HG03175 (cell line): ENCODE measurements at regions not wholly inside any gene's neighbourhood (a gene's known extent, or its start where the extent isn't known, plus 50 kb on each side); places are given as distances from the start of the nearest gene placed in this dataset.
"Not testable (repeated sequence)": the region's sequence is repeated elsewhere in the genome, so short reads cannot be mapped to it uniquely, and the experiment has no call there.

ENCODE experiments used
- ATAC-seq: cut with Tn5 transposase; IDR thresholded peaks from one replicate; pipeline ENCODE4 v1.9.1; 2021; ENCODE audit warnings: mild to moderate bottlenecking, moderate library complexity; ENCODE audit not compliant: unreplicated experiment

DNA sequence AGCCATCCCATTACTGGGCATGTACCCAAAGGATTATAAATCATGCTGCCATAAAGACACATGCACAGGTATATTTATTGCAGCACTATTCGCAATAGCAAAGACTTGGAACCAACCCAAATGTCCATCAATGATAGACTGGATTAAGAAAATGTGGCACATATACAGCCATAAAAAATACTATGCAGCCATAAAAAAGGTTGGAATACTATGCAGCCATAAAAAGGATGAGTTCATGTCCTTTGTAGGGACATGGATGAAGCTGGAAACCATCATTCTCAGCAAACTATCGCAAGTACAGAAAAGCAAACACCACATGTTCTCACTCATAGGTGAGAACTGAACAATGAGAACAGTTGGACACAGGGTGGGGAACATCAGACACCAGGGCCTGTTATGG lies 151.5 kb downstream of the PLK2 start:
- ATAC-seq, result not testable (repeated sequence)

DNA sequence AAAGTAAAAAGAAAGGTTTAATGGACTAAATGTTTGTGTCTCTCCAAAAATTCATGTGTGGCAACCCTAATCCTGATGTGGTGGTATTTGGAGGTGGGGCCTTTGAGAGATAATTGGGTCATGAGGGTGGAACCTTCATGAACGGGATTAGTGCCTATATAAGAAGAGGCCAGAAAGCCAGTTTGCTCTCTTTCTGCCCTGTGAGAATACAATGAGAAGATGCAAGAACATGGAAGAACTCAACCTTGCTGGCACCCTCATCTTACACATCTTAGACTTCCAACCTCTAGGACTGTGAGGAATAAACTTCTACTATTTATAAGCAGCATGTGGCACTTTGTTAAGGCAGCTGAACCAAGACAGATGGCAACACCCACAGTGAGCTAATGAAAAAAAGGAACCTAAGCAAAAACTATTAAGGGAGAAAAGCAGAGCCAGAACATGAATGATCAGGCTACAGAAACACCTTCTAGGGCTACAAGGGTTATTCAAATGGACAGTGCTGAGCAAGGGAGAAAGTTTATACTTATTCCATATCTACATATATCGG lies 159.5 kb downstream of the PLK2 start:
- no peak for ATAC-seq

DNA sequence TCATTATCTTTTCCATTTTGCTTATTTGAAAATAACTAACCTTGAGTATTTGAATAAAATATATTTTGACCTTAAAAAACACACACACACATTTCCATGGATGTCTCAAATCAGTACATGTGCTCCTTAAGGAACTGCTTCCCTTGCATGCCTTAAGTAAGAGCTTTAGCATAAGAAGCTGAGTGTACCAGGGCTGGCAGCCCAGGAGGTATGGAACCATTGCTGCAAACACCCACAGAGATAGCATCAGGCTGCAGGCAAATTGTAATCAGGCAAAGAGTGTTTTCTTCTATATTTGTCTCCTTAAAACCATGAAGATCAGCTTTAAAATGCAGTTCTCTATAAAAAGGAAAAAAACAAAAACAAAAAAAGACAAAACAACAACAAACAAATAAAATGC lies 160.6 kb downstream of the PLK2 start:
- no peak for ATAC-seq

DNA sequence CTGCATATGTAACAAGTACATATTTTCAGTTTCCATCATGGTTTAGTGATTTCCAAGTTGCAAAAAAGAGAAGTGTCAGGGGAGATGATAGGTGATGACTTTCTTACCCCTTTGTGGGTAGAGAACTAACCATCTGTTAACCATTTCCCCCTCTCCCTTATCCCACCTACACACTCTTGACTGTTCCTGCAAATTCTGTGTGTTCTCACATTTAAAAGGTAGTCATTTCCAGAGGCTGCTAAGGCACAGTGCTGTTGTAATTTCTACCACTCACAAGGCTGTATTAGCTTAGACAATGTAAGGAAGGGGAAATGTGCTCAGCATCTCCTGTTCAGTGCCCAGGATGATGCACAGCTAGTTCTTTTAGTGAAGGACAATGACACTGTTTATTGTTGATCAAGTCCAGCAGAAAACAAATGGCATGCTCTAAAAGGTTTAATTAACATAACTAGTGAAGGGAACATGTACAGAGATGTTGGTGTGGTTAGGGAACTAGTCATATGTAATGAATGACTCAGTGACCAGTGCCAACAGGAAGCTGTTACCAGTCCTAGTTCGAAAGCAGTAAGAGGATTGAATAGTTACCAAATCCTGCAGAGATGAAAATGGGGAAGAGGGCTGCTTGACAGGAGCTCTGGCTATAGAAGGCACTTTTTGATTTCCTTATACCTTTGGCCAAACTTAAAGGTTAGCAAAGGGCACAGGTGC lies 165.1 kb downstream of the PLK2 start:
- ATAC-seq, result peak; percentile 70

DNA sequence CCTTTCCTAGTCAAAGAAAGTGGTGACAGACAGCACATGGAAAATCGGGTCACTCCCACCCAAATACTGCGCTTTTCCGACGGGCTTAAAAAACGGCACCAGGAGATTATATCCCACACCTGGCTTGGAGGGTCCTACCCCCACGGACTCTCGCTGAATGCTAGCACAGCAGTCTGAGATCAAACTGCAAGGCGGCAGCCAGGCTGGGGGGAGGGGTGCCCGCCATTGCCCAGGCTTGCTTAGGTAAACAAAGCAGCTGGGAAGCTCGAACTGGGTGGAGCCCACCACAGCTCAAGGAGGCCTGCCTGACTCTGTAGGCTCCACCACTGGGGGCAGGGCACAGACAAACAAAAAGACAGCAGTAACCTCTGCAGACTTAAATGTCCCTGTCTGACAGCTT lies 171.6 kb downstream of the PLK2 start:
- ATAC-seq, result not testable (repeated sequence)

DNA sequence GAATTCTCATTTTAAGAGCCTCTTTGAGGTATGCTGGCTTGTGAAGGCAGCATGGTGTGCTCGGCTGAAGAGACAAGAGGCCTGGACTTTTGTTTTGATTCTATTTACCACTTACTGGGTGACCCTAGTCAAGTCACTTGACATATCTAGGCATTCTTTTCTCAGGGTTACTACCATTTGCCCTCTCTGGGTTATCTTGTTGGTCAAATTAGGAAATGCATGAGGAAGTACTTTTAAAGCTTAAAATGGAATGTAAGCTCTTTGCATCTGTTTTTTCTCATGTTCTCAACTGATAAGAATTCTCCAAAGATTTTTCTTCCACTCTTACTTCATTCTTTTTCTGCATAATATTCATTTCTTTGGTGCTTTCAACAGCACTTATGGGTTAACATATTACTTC lies 173.1 kb downstream of the PLK2 start:
- no peak for ATAC-seq

DNA sequence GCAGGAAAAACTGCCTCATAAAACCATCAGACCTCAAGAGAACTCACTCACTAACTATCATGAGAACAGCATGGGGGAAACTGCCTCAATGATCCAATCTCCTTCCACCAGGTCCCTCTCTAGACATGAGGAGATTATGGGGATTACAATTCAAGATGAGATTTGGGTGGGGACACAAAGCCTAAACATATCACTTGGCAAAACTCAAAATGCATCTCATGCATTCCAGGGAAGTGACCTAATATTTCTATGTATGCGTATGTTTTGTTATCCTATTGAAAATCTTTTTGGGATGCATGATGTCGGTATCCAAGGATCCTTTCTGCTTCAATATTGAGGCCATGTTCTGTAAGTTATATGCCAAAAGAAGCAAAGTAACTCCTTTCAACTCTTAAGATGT lies 174.0 kb downstream of the PLK2 start:
- no peak for ATAC-seq

DNA sequence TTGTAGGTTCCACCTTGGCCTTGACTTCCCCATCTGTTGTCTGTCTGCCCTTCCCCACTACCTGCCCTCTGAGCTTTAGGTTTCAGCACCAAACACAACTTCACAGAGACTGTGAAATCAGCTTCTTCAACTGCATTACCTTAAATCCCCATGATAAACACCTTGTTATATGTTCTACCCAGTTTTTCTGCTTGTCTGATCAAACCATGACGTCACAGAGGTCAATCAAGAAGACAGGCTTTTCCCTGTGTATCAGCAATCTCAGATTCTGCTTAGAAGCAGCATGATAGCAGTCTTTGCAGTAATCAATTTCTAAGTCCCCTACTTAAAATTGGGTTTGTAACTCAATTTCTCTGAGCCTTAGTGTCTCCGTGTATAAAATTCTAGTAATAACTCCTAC lies 175.0 kb downstream of the PLK2 start:
- ATAC-seq, result no peak

DNA sequence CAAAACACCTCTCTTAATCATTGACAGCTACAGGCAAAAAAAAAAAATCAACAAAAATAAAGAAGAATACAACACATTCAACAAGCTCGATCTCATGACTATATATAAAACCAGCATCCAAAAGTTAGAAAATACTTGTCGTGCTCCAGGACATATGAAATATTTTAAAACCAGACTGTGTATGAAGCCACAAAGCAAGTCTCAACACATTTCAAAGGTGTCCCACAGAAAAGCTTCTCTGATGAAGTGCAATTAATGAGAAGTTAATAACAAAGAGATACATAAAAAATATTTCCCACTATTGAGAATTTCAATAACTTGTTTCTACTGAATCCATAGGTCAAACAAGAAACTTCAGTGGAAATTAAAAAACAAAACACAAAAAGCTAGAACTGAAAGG lies 178.7 kb downstream of the PLK2 start:
- no peak for ATAC-seq

DNA sequence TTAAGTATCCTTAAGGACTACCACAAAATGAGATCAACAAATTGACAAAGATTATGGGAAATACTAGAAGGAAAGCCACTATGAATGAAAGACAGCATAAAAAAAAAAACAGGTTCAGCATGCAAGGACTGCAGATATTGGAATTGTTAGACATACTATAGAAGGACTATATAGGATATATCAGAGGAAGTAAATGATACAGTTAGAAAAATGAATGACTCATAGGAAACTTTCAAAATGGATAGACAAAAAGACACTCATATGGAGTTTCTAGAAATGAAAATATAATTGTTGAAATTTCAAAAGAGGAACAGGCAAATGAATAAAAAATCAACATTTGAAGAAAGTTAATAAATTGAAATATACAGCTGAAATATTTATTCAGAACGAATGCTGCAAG lies 180.6 kb downstream of the PLK2 start:
- no peak for ATAC-seq

DNA sequence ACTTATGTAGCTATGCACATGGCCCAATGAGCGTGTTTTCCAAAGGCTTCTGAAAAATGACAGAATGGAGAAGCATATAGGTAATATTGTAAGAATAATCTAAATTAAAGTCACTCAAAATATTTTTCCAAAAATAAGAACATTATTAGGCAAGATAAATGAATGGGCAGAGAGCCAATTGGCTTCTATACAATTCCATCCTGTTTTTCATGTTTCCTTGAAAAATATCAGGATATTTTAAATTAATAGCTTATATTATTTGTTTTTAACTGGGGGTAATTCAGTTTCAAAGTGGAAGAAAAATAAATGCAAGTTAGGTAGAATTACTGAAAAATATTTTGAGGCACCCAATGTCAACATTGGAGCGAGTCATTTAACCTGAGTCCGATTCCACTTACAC lies 183.5 kb downstream of the PLK2 start:
- no peak for ATAC-seq

DNA sequence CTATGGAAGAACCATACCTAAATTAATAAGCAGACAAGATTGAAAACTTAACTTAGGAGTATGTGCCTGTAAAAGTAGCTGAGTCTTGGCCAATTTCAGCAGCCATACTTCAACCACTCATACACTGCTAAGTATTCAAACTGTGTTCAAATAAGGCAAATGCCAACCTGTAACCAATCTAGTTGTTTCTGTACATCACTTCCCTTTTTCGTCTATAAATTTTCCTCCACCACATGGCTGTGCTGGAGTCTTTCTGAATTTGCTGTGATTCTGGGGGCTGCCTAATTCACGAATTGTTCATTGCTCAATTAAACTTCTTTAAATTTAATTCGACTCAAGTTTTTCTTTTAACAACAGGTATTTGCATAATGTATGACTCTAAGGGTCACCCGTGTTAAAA lies 184.4 kb downstream of the PLK2 start:
- no peak for ATAC-seq

DNA sequence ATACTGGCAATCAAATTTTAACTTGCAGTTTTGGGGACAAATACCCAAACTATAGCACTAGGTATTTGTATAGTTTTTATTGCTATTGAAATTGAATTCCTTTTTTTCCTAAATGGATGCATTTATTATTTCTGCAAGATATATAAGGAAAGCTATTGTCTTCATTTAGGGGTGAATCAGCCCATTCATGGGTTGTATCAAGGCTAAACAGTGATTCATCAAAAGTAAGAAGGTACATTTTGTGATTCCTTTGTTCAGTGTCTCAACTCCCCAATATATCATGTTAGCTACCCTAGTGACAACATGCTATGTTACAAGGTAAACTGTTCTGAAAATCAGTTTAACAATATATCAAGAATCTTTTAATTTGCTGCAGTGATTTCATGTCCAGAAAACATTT lies 185.7 kb downstream of the PLK2 start:
- no peak for ATAC-seq

DNA sequence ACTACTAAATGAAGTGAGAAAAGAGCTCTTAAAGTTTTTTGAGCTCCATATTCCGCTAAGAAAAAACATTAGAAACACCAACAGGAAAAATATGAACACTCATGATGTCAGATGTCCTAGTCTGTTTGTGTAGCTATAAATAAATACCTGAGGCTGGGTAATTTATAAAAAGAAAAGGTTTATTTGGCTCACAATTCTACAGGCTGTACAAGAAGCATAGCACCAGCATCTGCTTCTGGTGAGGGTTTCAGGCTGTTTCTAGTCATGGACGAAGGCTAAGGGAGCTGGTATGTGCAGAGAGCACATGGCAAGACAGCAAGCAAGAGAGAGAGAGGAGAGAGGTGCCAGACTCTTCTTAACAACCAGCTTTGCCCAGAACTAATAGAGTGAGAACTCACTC lies 186.2 kb downstream of the PLK2 start:
- no peak for ATAC-seq

DNA sequence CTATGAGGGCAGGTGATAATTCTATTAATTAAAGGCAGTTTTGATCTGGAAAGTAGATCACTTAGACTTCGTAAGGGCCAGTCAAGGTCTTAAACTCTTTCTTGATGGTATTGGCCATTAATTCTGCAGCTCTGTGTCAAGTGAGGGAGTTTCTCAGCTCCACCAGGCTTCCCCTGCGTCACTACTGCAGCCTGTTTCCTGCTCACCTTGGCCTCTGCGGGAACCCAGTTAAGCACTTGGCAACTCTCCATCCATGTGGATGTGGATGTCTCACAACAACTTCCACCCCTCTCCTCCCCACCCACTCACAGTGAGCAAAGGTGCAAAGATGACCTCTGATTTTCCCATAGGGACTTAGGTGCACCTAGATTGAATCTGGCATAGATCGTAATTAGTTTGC lies 191.6 kb downstream of the PLK2 start:
- ATAC-seq, result no peak

DNA sequence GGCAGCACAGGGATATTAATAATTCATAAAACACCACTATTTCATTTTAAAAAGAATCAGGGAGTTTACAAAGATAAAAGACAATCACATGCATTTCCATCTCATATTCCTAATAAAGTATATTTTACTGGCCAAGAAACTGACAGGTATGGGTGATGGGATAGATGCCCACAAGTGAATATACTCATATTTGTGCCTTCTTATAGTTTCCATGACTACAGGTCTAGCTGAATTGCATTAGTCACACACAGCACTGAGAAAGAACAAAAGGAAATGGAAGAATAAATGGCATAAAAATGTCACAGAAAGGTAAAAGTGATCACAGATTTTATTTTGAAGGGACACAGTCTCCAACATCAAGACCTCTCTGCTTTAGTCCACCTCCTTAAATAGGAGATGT lies 193.5 kb downstream of the PLK2 start:
- no peak for ATAC-seq

DNA sequence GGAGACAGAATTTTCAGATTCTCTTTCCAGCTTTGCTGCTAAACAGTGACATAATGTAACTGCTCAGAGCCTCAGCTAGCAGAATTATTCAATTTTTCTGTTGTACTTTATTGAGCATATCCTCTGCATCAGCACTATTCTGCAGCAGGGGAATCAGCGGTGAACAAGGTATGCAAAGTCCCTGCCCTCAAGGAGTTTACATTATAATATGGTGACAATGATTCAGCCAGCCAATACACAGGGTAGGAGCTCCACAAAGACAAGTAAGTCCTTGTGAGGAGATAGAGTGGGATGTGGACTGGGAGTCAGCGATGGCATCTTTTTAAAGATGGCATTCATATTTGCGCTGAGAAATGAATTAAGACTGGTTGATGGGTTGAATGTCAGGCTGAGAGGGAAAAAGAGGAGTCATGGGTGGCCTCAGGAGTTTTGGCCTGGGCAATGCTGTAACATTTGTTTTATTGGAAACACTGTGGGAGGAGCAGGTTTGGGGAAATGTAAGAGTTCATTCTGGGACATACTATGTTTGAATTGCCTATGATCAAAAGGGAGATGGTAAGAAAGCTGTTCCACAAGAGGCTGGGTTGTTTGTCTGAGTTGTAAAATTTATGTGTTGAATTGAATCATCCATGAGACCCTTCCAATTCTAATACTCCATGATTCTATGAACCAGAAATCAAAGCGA lies 194.5 kb downstream of the PLK2 start:
- no peak for ATAC-seq

DNA sequence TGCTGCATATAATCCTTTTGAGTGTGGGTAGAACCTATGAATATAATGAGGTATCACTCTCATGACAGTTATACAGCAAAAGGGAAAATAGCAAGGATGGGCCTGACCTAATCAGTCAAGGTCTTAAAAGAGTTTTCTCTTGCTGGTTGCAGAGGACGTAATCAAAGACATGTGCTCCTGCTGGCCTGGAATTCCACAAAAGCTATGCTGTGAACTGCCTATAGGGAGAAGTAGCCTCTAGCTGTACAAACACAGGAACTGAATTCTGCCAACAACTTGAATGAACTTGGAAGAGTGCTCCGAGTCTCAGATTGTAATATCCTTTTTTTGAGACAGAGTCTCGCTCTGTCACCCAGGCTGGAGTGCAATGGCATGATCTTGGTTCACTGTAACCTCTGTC lies 195.6 kb downstream of the PLK2 start:
- ATAC-seq, result no peak

DNA sequence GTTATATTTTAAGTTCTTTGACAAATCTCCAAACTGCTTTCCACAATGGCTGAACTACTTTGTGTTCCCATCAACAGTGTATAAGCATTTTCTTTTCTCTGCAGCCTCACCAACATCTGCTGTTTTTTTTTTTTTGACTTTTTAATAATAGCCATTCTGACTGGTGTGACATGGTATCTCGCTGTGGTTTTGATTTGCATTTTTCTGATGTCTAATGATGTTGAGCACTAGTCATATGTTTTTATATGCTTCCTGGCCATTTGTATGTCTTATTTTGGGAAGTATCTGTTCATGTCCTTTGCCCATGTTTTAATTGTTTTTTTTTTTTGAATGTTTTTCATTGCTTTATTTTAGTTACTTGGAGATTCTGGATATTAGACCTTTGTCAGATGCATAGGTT lies 196.6 kb downstream of the PLK2 start:
- ATAC-seq, result no peak

DNA sequence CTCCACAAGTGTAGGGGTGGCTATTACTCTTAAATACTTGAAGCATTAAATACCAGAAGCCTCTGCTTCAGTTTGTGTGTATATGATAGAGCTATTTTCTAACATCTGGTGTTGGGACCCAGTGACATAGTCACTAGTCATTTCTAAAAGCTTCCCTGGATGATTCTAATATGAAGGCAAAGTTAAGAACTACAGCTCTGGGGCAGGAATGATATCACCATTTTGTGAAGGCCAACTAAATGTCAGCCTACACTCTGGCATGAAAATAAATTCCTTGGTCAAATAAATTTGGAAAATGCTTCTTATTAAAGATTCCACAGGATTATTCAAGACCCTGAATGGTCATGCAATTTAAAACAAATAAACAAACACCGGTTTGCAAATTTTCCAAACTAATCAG lies 197.7 kb downstream of the PLK2 start:
- no peak for ATAC-seq

DNA sequence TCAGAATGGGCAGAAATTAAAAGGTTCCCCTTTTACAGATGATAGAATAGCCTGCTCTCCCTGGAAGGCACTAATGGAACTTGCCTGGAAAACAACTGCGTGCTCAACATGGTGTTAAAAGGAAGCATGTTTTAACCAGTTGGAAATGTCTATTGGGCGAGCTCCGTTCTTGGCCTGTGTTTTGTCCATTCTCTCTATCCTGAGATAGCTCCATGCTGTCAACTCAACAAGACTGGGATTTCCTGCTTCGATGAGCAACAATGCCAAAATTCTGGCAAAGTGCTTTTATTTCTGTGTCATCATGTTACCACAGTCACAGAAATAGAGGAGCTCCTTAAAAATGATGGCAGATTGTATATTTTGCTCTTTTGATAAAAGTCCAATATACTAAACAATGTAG lies 198.3 kb downstream of the PLK2 start:
- ATAC-seq, result no peak

DNA sequence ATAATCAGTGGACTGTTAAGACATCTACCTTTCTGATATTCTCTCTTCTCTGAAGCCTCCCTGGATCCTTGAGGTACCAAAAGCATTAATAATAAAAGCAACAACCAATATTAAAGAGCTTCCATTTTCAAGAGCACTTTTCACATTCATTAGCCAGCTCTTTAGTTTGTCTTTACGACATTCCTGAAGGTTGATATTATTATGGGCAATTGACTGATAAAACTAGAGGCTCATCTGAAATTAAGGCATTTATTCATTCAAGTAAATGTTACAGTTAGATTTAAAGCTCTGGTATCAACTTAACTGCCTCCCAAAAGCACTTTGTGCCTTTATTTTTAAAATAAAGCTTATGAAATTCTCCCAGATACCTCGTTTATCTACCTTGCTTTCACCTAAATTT lies 199.6 kb downstream of the PLK2 start:
- no peak for ATAC-seq
